Spleen (tissue), 11 donors: ENCODE measurements at regions not wholly inside any gene's neighbourhood (a gene's known extent, or its start where the extent isn't known, plus 50 kb on each side); places are given as distances from the start of the nearest gene placed in this dataset.
A peak's percentile ranks its signal among the peaks of the same experiment; 100 is the strongest.

ENCODE experiments used
- DNase-seq: peaks from one replicate; pipeline ENCODE4 v3.0.0-alpha.2; 2020
- H3K27ac ChIP-seq, 8 donors: fragments of 200-600 bp; sonication (generic) in 7 of 8; 1 replicate in 4 of 8; 2 replicates in 4 of 8; pipeline versions ENCODE4 v1.5.0 to v1.8.0; 2016 to 2021; ENCODE audit warnings: inconsistent platforms in 4 of 8, mild to moderate bottlenecking in 4 of 8, moderate library complexity in 1 of 8
- H3K27me3 ChIP-seq, 7 donors: fragments of 200-600 bp; sonication (generic) in 6 of 7; replicated peaks in 1 of 7; 1 replicate in 4 of 7; 2 replicates in 3 of 7; pipeline versions ENCODE4 v1.5.0 to v1.8.0; 2016 to 2021; ENCODE audit warnings: inconsistent platforms in 3 of 7, mild to moderate bottlenecking in 1 of 7
- H3K36me3 ChIP-seq, 6 donors: fragments of 200-600 bp; sonication (generic) in 5 of 6; 1 replicate in 4 of 6; 2 replicates in 2 of 6; pipeline versions ENCODE4 v1.5.0 to v1.8.0; 2016 to 2021; ENCODE audit warnings: inconsistent platforms in 2 of 6
- H3K4me1 ChIP-seq, 6 donors: fragments of 200-600 bp; sonication (generic) in 5 of 6; 1 replicate in 3 of 6; 2 replicates in 3 of 6; pipeline versions ENCODE4 v1.5.0 to v1.8.0; 2016 to 2021; ENCODE audit warnings: inconsistent platforms in 3 of 6
- H3K4me3 ChIP-seq, 8 donors: fragments of 200-600 bp; sonication (generic) in 7 of 8; 1 replicate in 4 of 8; 2 replicates in 4 of 8; pipeline versions ENCODE4 v1.5.0 to v1.8.0; 2016 to 2021; ENCODE audit warnings: inconsistent platforms in 4 of 8, mild to moderate bottlenecking in 4 of 8, moderate library complexity in 2 of 8
- H3K9me3 ChIP-seq, 8 donors: fragments of 200-600 bp; sonication (generic) in 7 of 8; 1 replicate in 4 of 8; 2 replicates in 4 of 8; pipeline versions ENCODE4 v1.5.0 to v1.8.0; 2016 to 2021; ENCODE audit warnings: inconsistent platforms in 4 of 8
- CTCF ChIP-seq, 11 experiments: fragments of 200-600 bp in 7 of 11; fragments of 450-650 bp in 4 of 11; sonication (generic) in 4 of 11; IDR thresholded peaks in 8 of 11; conservative IDR thresholded peaks in 3 of 11; 1 replicate in 7 of 11; 2 replicates in 4 of 11; pipeline versions ENCODE4 v1.4.0 to v1.8.0; 2016 to 2021; ENCODE audit warnings: antibody characterized with exemption in 11 of 11, inconsistent platforms in 4 of 11, mild to moderate bottlenecking in 1 of 11
- POLR2A ChIP-seq, 3 donors: fragments of 450-650 bp; IDR thresholded peaks; one replicate each; pipeline ENCODE4 v1.5.1; 2017; ENCODE audit warnings: antibody characterized with exemption in 3 of 3, mild to moderate bottlenecking in 1 of 3
- POLR2AphosphoS5 ChIP-seq, 3 donors: sonication (generic); formaldehyde crosslinking; IDR thresholded peaks; one replicate each; pipeline ENCODE4 v1.5.1; 2017; ENCODE audit warnings: antibody characterized with exemption in 3 of 3
- WGBS, 5 donors: extraction: QIAGEN DNeasy Blood & Tissue Kit in 3 of 5; methylation state at CpG; one replicate each; pipeline versions ENCODE4 v1.1.5 to v1.1.7; 2013 to 2018; 5-methylcytosine and 5-hydroxymethylcytosine counted together
- intact Hi-C: fragments of 100-400 bp; cut with DNase I; formaldehyde crosslinking; loops from one replicate; pipeline ENCODE4 v1.15.0; 2023; ENCODE audit warnings: low total_unique reads
- donor health status: healthy with polysubstance abuse.
- donor health status: DM: no; HTN: no; CAD: no; lungs with moderate emphysema.
- donor health status: DM: no; HTN: no; CAD: no.
- donor health status: Bipolar disorder and iron deficiency.
- donor health status: healthy.
- donor health status: DM: no; HTN: no; CAD: no.
- donor health status: DM: yes; HTN: yes; CAD: no.

GRCh38 chr14:101482066-101482465 lies 79.2 kb upstream of the DIO3 start:
- no peak for DNase-seq
- intact Hi-C loops: no loop called here
- Histone ChIP-seq H3K9me3 (peaks cover 0 to 41% (median 32%) of the 10 kb centered on the region in 8 donors), H3K36me3 (no peaks in the 10 kb centered on the region), H3K27me3 (peaks cover 0 to 22% (median 0%) of the 10 kb centered on the region in 7 donors), H3K27ac (no peak overlapping the region), H3K4me3 (no peak overlapping the region), H3K4me1 (no peaks in the 10 kb centered on the region)
- TF ChIP-seq POLR2AphosphoS5 (IDR thresholded peaks at IDR 0.05) (no peak), CTCF (IDR thresholded peaks at IDR 0.05 in 8 of 11, conservative IDR thresholded peaks at IDR 0.05 in 3 of 11) (no peak), POLR2A (IDR thresholded peaks at IDR 0.05) (no peak)
- WGBS, 5 donors: 83 to 92% (median 88%) methylated on average over 4 of the region's 4 CpGs

GRCh38 chr14:101483829-101484228 lies 77.5 kb upstream of the DIO3 start:
- Histone ChIP-seq H3K36me3 (no peaks in the 10 kb centered on the region), H3K27me3 (peaks cover 0 to 17% (median 0%) of the 10 kb centered on the region in 7 donors), H3K9me3 (peaks cover 0 to 52% (median 37%) of the 10 kb centered on the region in 8 donors), H3K27ac (no peak overlapping the region), H3K4me1 (no peaks in the 10 kb centered on the region), H3K4me3 (no peak overlapping the region)
- no peak for DNase-seq
- WGBS, 5 donors: 86 to 97% (median 87%) methylated on average over 4 of the region's 4 CpGs
- TF ChIP-seq CTCF (IDR thresholded peaks at IDR 0.05 in 8 of 11, conservative IDR thresholded peaks at IDR 0.05 in 3 of 11) (no peak), POLR2A (IDR thresholded peaks at IDR 0.05) (no peak), POLR2AphosphoS5 (IDR thresholded peaks at IDR 0.05) (no peak)
- intact Hi-C loops: no loop called here

GRCh38 chr14:101489092-101489760 lies 72.1 kb upstream of the DIO3 start:
- no peak overlapping the region for H3K27ac ChIP-seq
- H3K4me1 ChIP-seq: no peaks in the 10 kb centered on the region
- no peak for TF ChIP-seq CTCF (IDR thresholded peaks at IDR 0.05 in 8 of 11, conservative IDR thresholded peaks at IDR 0.05 in 3 of 11)
- no peak for TF ChIP-seq POLR2AphosphoS5 (IDR thresholded peaks at IDR 0.05)
- no peak for TF ChIP-seq POLR2A (IDR thresholded peaks at IDR 0.05)
- peaks cover 0 to 36% (median 21%) of the 10 kb centered on the region in 8 donors for H3K9me3 ChIP-seq
- whole genome bisulfite sequencing, 5 donors: 80 to 91% (median 86%) methylated on average over 9 of the region's 9 CpGs
- no peak for DNase-seq
- H3K4me3 ChIP-seq: no peak overlapping the region
- intact Hi-C loops: no loop called here
- peaks cover 0 to 21% (median 0%) of the 10 kb centered on the region in 7 donors for H3K27me3 ChIP-seq
- no peaks in the 10 kb centered on the region for H3K36me3 ChIP-seq

GRCh38 chr14:101490771-101491170 lies 70.5 kb upstream of the DIO3 start:
- intact Hi-C loops: no loop called here
- Histone ChIP-seq H3K36me3 (no peaks in the 10 kb centered on the region), H3K27me3 (peaks cover 0 to 21% (median 0%) of the 10 kb centered on the region in 7 donors), H3K27ac (no peak overlapping the region), H3K9me3 (peaks cover 0 to 32% (median 17%) of the 10 kb centered on the region in 8 donors), H3K4me3 (no peak overlapping the region), H3K4me1 (no peaks in the 10 kb centered on the region)
- TF ChIP-seq CTCF (IDR thresholded peaks at IDR 0.05 in 8 of 11, conservative IDR thresholded peaks at IDR 0.05 in 3 of 11): no peak
- no peak for TF ChIP-seq POLR2AphosphoS5 (IDR thresholded peaks at IDR 0.05)
- TF ChIP-seq POLR2A (IDR thresholded peaks at IDR 0.05): no peak
- DNase-seq: peak; percentile 29
- 84 to 92% (median 88%) methylated on average over 9 of the region's 9 CpGs for WGBS, 5 donors
